ENCODE measurements at regions not wholly inside any gene's neighbourhood (a gene's known extent, or its start where the extent isn't known, plus 50 kb on each side); places are given as distances from the start of the nearest gene placed in this dataset.

DNA sequence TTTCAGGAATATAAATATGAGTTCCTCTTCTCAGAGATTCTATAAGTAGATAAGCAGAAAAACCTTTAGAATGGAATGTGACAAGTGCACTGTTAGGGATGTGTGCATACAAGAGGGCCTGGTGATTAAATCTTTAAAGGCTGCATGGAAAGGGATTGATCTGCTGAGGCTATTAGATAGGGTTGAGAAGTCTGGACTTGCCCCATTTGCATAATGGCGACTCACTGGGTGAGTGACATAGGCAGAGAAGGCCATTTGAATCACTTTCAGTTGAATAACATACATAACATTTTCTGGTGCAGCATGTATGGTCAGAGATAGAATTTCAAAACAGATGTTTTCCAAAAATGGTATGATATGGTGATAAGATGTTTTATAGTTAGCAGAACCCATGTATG is 156.9 kb downstream of the ZNF621 start:
- H3K9me3 ChIP-seq (ENCODE audit: insufficient read depth, low read depth, low read length), result no peaks in the 10 kb centered on the region
- H4K20me1 ChIP-seq (ENCODE audit: insufficient read depth, low read length, poor library complexity, severe bottlenecking), result no peaks in the 10 kb centered on the region
- no peak overlapping the region for H2AFZ ChIP-seq (ENCODE audit: low read length)
- no peaks in the 10 kb centered on the region for H3K79me2 ChIP-seq (ENCODE audit: insufficient read depth, low read length)
- H3K4me3 ChIP-seq (ENCODE audit: low read length, poor library complexity, severe bottlenecking), result no peak overlapping the region
- H3K27me3 ChIP-seq (ENCODE audit: insufficient read depth, low read length, poor library complexity, severe bottlenecking), result no peaks in the 10 kb centered on the region
- H3K4me1 ChIP-seq (ENCODE audit: insufficient read depth, low read length, poor library complexity, severe bottlenecking), result no peaks in the 10 kb centered on the region
- H3K4me2 ChIP-seq (ENCODE audit: low read depth, low read length, poor library complexity, severe bottlenecking), result no peak overlapping the region
- H3K36me3 ChIP-seq (ENCODE audit: insufficient read depth, low read length), result no peaks in the 10 kb centered on the region
- TF ChIP-seq EZH2phosphoT487 (IDR thresholded peaks at IDR 0.05; ENCODE audit: borderline replicate concordance), result no peak
- TF ChIP-seq, protein P1, sequence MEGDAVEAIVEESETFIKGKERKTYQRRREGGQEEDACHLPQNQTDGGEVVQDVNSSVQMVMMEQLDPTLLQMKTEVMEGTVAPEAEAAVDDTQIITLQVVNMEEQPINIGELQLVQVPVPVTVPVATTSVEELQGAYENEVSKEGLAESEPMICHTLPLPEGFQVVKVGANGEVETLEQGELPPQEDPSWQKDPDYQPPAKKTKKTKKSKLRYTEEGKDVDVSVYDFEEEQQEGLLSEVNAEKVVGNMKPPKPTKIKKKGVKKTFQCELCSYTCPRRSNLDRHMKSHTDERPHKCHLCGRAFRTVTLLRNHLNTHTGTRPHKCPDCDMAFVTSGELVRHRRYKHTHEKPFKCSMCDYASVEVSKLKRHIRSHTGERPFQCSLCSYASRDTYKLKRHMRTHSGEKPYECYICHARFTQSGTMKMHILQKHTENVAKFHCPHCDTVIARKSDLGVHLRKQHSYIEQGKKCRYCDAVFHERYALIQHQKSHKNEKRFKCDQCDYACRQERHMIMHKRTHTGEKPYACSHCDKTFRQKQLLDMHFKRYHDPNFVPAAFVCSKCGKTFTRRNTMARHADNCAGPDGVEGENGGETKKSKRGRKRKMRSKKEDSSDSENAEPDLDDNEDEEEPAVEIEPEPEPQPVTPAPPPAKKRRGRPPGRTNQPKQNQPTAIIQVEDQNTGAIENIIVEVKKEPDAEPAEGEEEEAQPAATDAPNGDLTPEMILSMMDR (conservative IDR thresholded peaks at IDR 0.05; ENCODE audit: low read length), result no peak
- no peaks in the 10 kb centered on the region for H3F3A ChIP-seq (ENCODE audit: low read depth)
- H3K9me2 ChIP-seq (replicated peaks; ENCODE audit: low read depth, low read length), result no peaks in the 10 kb centered on the region
- H3K9ac ChIP-seq (ENCODE audit: low read depth, low read length, poor library complexity, severe bottlenecking), result no peak overlapping the region

DNA sequence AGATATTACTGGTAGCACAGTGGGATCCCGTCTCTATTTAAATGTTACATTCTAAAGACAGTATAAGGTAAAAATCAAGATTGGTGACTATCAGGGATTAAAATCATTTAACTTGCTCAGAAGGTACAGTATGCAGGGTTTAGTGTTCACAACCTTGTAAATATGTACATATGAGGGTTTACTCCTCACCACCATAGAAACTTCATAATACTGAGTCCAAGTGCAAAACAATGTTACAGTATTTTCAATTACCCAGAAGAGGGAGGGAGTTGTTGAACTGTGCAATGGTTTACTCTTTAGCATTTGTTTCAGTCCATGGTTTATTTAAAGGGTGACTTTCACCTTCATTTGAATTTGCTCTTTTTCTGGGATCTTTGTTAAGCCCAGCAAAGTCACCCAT is 165.1 kb downstream of the ZNF621 start:
- Histone ChIP-seq H3K36me3 (ENCODE audit: insufficient read depth, low read length) (no peaks in the 10 kb centered on the region), H3K4me2 (ENCODE audit: low read depth, low read length, poor library complexity, severe bottlenecking) (no peak overlapping the region), H3K79me2 (ENCODE audit: insufficient read depth, low read length) (no peaks in the 10 kb centered on the region), H2AFZ (ENCODE audit: low read length) (no peak overlapping the region), H3K9me3 (ENCODE audit: insufficient read depth, low read depth, low read length) (no peaks in the 10 kb centered on the region), H3K4me3 (ENCODE audit: low read length, poor library complexity, severe bottlenecking) (no peak overlapping the region), H3F3A (ENCODE audit: low read depth) (no peaks in the 10 kb centered on the region), H3K4me1 (ENCODE audit: insufficient read depth, low read length, poor library complexity, severe bottlenecking) (peaks cover 4% of the 10 kb centered on the region), H3K9ac (ENCODE audit: low read depth, low read length, poor library complexity, severe bottlenecking) (no peak overlapping the region), H4K20me1 (ENCODE audit: insufficient read depth, low read length, poor library complexity, severe bottlenecking) (no peaks in the 10 kb centered on the region), H3K27me3 (ENCODE audit: insufficient read depth, low read length, poor library complexity, severe bottlenecking) (no peaks in the 10 kb centered on the region), H3K9me2 (replicated peaks; ENCODE audit: low read depth, low read length) (no peaks in the 10 kb centered on the region)
- TF ChIP-seq EZH2phosphoT487 (IDR thresholded peaks at IDR 0.05; ENCODE audit: borderline replicate concordance), result no peak
- TF ChIP-seq, protein P1 (conservative IDR thresholded peaks at IDR 0.05; ENCODE audit: low read length), result no peak

DNA sequence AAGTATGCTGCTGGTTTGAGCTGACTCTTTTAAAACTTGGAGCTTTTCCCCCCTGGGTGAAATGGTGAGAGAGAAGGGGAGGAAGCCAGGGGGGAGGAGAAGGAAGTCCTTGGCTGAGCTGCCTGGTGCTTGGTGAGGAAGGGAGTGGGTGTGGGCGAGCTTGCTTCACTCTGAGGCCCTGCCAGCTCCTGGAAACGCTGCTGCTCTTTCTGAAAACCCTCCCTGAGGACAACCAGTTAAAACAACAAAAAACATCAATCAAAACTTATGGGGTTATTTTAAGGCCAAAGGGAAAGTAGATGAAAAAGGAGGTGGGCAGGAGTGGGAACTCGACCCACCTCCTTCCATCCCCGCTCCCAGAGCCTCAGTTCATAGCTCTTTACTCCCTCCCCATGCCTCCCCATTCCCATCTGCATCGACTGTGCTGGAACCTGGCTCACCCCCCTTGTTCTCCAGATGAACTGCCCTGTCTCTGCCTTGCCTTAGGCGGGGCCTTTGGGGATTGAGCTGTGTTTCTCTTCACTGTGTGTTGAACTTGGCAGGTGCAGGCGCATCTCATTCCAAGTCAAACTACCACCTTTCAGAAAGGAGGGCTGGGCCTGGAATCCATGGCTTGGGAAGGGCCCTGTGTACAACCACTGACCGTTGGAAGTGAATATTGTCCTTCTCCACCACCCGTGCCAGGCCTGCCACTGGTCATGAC is 166.1 kb downstream of the ZNF621 start:
- Histone ChIP-seq H3K4me2 (ENCODE audit: low read depth, low read length, poor library complexity, severe bottlenecking) (no peak overlapping the region), H2AFZ (ENCODE audit: low read length) (peak overlapping the region; percentile 61; the same call in 1 of the 2 replicates), H3F3A (ENCODE audit: low read depth) (no peaks in the 10 kb centered on the region), H4K20me1 (ENCODE audit: insufficient read depth, low read length, poor library complexity, severe bottlenecking) (no peaks in the 10 kb centered on the region), H3K4me1 (ENCODE audit: insufficient read depth, low read length, poor library complexity, severe bottlenecking) (peaks cover 4% of the 10 kb centered on the region), H3K27me3 (ENCODE audit: insufficient read depth, low read length, poor library complexity, severe bottlenecking) (no peaks in the 10 kb centered on the region), H3K36me3 (ENCODE audit: insufficient read depth, low read length) (no peaks in the 10 kb centered on the region), H3K9me3 (ENCODE audit: insufficient read depth, low read depth, low read length) (no peaks in the 10 kb centered on the region), H3K9ac (ENCODE audit: low read depth, low read length, poor library complexity, severe bottlenecking) (no peak overlapping the region), H3K79me2 (ENCODE audit: insufficient read depth, low read length) (no peaks in the 10 kb centered on the region), H3K9me2 (replicated peaks; ENCODE audit: low read depth, low read length) (no peaks in the 10 kb centered on the region), H3K4me3 (ENCODE audit: low read length, poor library complexity, severe bottlenecking) (no peak overlapping the region)
- TF ChIP-seq, protein P1 (conservative IDR thresholded peaks at IDR 0.05; ENCODE audit: low read length), result no peak
- no peak for TF ChIP-seq EZH2phosphoT487 (IDR thresholded peaks at IDR 0.05; ENCODE audit: borderline replicate concordance)

Measured in Loucy (cell line).